ENCODE measurements at regions not wholly inside any gene's neighbourhood (a gene's known extent, or its start where the extent isn't known, plus 50 kb on each side); places are given as distances from the start of the nearest gene placed in this dataset.

DNA sequence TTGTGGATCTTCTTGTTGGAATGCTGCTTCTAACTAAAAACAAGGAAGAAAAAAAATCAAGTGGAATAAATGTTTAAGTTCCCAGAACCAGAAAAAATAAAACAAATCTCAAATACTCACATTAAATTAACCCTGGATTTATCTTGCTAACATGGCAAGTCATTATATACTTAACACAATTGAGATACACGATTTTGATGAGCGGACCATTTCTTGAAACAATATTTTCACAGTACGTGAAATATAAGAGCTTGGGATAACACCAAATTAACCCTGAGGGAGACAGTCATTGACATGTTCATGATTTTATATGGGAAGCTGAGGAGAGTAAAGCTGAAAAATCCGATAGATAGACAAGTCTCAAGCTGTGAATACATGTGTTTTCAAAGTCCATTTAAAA is 128.6 kb downstream of the PTCSC3 start:
- TF ChIP-seq, protein P1, sequence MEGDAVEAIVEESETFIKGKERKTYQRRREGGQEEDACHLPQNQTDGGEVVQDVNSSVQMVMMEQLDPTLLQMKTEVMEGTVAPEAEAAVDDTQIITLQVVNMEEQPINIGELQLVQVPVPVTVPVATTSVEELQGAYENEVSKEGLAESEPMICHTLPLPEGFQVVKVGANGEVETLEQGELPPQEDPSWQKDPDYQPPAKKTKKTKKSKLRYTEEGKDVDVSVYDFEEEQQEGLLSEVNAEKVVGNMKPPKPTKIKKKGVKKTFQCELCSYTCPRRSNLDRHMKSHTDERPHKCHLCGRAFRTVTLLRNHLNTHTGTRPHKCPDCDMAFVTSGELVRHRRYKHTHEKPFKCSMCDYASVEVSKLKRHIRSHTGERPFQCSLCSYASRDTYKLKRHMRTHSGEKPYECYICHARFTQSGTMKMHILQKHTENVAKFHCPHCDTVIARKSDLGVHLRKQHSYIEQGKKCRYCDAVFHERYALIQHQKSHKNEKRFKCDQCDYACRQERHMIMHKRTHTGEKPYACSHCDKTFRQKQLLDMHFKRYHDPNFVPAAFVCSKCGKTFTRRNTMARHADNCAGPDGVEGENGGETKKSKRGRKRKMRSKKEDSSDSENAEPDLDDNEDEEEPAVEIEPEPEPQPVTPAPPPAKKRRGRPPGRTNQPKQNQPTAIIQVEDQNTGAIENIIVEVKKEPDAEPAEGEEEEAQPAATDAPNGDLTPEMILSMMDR (IDR thresholded peaks at IDR 0.05), result no peak
- TF ChIP-seq POLR2A (IDR thresholded peaks at IDR 0.05), result no peak
- no peak overlapping the region for H3K4me3 ChIP-seq
- H3K9me3 ChIP-seq (replicated peaks in 1 of 3), result no peaks in the 10 kb centered on the region
- DNase-seq, result no peak
- no peak overlapping the region for H3K27ac ChIP-seq
- intact Hi-C loops (cut with DNase I), result no loop called here
- no peaks in the 10 kb centered on the region for H3K4me1 ChIP-seq (replicated peaks in 1 of 2)
- no peaks in the 10 kb centered on the region for H3K27me3 ChIP-seq
- H3K36me3 ChIP-seq (replicated peaks in 1 of 2), result no peaks in the 10 kb centered on the region
- 72 to 87% (median 76%) methylated on average over 4 of the region's 4 CpGs for WGBS, 4 donors

DNA sequence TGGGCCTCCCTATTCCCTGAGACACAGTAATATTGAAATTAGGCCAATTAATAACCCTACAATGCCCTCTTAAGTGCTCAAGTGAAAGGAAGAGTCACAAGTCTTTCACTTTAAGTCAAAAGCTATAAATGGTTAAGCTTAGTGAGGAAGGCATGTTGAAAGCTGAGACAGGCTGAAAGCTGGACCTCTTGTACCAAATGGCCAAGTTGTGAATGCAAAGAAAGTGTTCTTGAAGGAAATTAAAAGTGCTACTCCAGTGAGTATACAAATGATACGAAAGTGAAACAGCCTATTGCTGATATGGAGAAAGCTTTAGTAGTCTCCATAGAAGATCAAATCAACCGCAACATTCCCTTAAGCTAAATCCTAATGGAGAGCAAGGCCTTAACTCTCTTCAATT is 140.8 kb downstream of the PTCSC3 start:
- WGBS, 4 donors, result 87 to 94% (median 91%) methylated on average over 2 of the region's 2 CpGs
- H3K9me3 ChIP-seq (replicated peaks in 1 of 3), result no peaks in the 10 kb centered on the region
- no peaks in the 10 kb centered on the region for H3K27me3 ChIP-seq
- TF ChIP-seq, protein P1 (IDR thresholded peaks at IDR 0.05), result no peak
- no peak for TF ChIP-seq POLR2A (IDR thresholded peaks at IDR 0.05)
- no peaks in the 10 kb centered on the region for H3K4me1 ChIP-seq (replicated peaks in 1 of 2)
- no peak for DNase-seq
- intact Hi-C loops (cut with DNase I), result no loop called here
- H3K4me3 ChIP-seq, result no peak overlapping the region
- no peaks in the 10 kb centered on the region for H3K36me3 ChIP-seq (replicated peaks in 1 of 2)
- no peak overlapping the region for H3K27ac ChIP-seq

DNA sequence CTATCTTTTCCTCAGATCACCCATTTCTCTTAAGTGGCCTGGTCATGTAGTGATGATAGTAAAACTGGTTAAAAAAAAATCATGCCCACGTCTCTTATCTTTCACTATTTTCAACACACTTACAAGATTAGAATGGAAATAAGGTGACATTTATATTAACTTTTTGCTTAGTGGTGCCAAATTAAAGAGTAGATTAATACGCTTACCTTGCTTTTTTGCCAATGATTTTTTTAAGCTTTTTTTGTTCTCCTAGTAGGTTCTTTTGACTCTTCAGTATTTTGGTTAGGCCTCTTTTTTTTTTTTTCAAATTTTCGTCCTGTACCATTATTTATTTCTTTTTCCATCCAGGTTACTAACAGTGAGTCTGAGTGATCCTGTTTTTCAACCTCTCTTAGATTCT is 147.9 kb downstream of the PTCSC3 start:
- no peaks in the 10 kb centered on the region for H3K27me3 ChIP-seq
- no peak overlapping the region for H3K27ac ChIP-seq

DNA sequence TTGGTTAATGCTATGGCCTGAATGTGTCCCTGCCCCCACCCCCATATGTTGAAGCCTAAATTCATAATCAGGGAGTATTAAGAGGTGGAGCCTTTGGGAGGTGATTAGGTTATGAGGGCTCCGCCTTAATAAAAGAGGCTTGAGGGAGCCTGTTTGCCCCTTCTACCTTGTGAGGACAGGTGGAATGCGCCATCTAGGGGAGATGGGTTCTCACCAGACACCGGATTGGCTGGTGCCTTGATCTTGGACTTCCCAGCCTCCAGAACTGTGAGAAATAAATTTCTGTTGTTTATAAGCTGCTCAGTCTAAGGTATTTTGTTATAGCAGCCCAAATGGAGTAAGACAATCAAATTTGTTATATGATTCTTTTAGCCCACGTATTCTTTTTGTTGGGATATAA is 148.3 kb downstream of the PTCSC3 start:
- no peaks in the 10 kb centered on the region for H3K4me1 ChIP-seq (replicated peaks in 1 of 2)
- no peak overlapping the region for H3K27ac ChIP-seq
- no peaks in the 10 kb centered on the region for H3K9me3 ChIP-seq (replicated peaks in 1 of 3)
- TF ChIP-seq, protein P1 (IDR thresholded peaks at IDR 0.05), result no peak
- no peak for TF ChIP-seq POLR2A (IDR thresholded peaks at IDR 0.05)
- H3K36me3 ChIP-seq (replicated peaks in 1 of 2), result no peaks in the 10 kb centered on the region
- WGBS, 4 donors, result 78 to 86% (median 84%) methylated on average over 4 of the region's 4 CpGs
- intact Hi-C loops (cut with DNase I), result no loop called here
- no peak for DNase-seq
- no peak overlapping the region for H3K4me3 ChIP-seq
- H3K27me3 ChIP-seq, result no peaks in the 10 kb centered on the region

More for the DNA sequence above, 147.9 kb downstream of the PTCSC3 start:
- WGBS, 4 donors, result 64 to 76% (median 71%) methylated on average over 3 of the region's 3 CpGs
- DNase-seq, result no peak
- intact Hi-C loops (cut with DNase I), result no loop called here
- no peaks in the 10 kb centered on the region for H3K4me1 ChIP-seq (replicated peaks in 1 of 2)
- TF ChIP-seq, protein P1 (IDR thresholded peaks at IDR 0.05), result no peak
- no peak for TF ChIP-seq POLR2A (IDR thresholded peaks at IDR 0.05)
- no peaks in the 10 kb centered on the region for H3K36me3 ChIP-seq (replicated peaks in 1 of 2)
- H3K9me3 ChIP-seq (replicated peaks in 1 of 3), result no peaks in the 10 kb centered on the region
- H3K4me3 ChIP-seq, result no peak overlapping the region

Data from adrenal gland (tissue), 9 donors.